GM12878 (cell line): ENCODE measurements at regions not wholly inside any gene's neighbourhood (a gene's known extent, or its start where the extent isn't known, plus 50 kb on each side); places are given as distances from the start of the nearest gene placed in this dataset.

Experiments
- CTCF ChIP-seq, 3 experiments: IDR thresholded peaks in 2 of 3; conservative IDR thresholded peaks in 1 of 3; 2 replicates each; pipeline ENCODE4 v1.5.1; 2011; ENCODE audit warnings: low read depth in 3 of 3, low read length in 3 of 3, mild to moderate bottlenecking in 3 of 3, control low read depth in 2 of 3, moderate library complexity in 2 of 3, inconsistent platforms in 1 of 3, mixed read lengths in 1 of 3; ENCODE audit not compliant: control insufficient read depth in 2 of 3, insufficient read depth in 1 of 3; ENCODE audit errors: extremely low read depth in 1 of 3
- EZH2 ChIP-seq: IDR thresholded peaks from 2 replicates; pipeline ENCODE4 v1.6.1; 2012; ENCODE audit warnings: low read depth, mild to moderate bottlenecking, control low read depth, inconsistent platforms, low read length, borderline replicate concordance; ENCODE audit not compliant: control insufficient read depth

- no peak for TF ChIP-seq EZH2
- TF ChIP-seq CTCF (IDR thresholded peaks at IDR 0.05 in 2 of 3, conservative IDR thresholded peaks at IDR 0.05 in 1 of 3; ENCODE audit: control insufficient read depth in 2 of 3, extremely low read depth in 1 of 3, insufficient read depth in 1 of 3, low read depth in 3 of 3, low read length in 3 of 3): no peak
These were observed 1200.4 kb upstream of the EPHA6 start for GRCh38 chr3:95613993-95614392.
